Smooth muscle cell (in vitro differentiated cells): ENCODE measurements at regions not wholly inside any gene's neighbourhood (a gene's known extent, or its start where the extent isn't known, plus 50 kb on each side); places are given as distances from the start of the nearest gene placed in this dataset.

Experiments used
- DNase-seq: peaks from one replicate; lab custom pipeline; 2025; ENCODE audit not compliant: unreplicated experiment; lab: John Stamatoyannopoulos, UW
- H2AFZ ChIP-seq: fragments of 200-600 bp; sonication (generic); 2 replicates; pipeline ENCODE4 v1.6.0; 2016; ENCODE audit warnings: antibody characterized with exemption, low read depth, mild to moderate bottlenecking
- H3F3A ChIP-seq: fragments of 200-600 bp; sonication (generic); 2 replicates; pipeline ENCODE4 v1.6.0; 2017; ENCODE audit warnings: antibody characterized with exemption, low read depth
- H3K27ac ChIP-seq: fragments of 200-600 bp; sonication (generic); 2 replicates; pipeline ENCODE4 v1.5.1; 2016; ENCODE audit warnings: low read depth, mild to moderate bottlenecking
- H3K27me3 ChIP-seq: fragments of 200-600 bp; sonication (generic); 2 replicates; pipeline ENCODE4 v1.6.1; 2016; ENCODE audit warnings: low read depth, mild to moderate bottlenecking
- H3K36me3 ChIP-seq: fragments of 200-600 bp; sonication (generic); 2 replicates; pipeline ENCODE4 v1.5.1; 2016; ENCODE audit warnings: low read depth
- H3K4me1 ChIP-seq: fragments of 200-600 bp; sonication (generic); 2 replicates; pipeline ENCODE4 v1.5.1; 2016; ENCODE audit warnings: low read depth
- H3K4me2 ChIP-seq: fragments of 200-600 bp; sonication (generic); 2 replicates; pipeline ENCODE4 v1.6.0; 2016; ENCODE audit warnings: mild to moderate bottlenecking
- H3K4me3 ChIP-seq: fragments of 200-600 bp; sonication (generic); 2 replicates; pipeline ENCODE4 v1.5.1; 2016; ENCODE audit warnings: mild to moderate bottlenecking
- H3K79me2 ChIP-seq: fragments of 200-600 bp; sonication (generic); 2 replicates; pipeline ENCODE4 v1.6.0; 2016; ENCODE audit warnings: low read depth, mild to moderate bottlenecking
- H3K9ac ChIP-seq: fragments of 200-600 bp; sonication (generic); 2 replicates; pipeline ENCODE4 v1.6.0; 2016; ENCODE audit warnings: low read depth
- H3K9me3 ChIP-seq: fragments of 200-600 bp; sonication (generic); replicated peaks from 2 replicates; pipeline ENCODE4 v1.5.1; 2016; ENCODE audit warnings: low read depth
- H4K20me1 ChIP-seq: fragments of 200-600 bp; sonication (generic); 2 replicates; pipeline ENCODE4 v1.6.0; 2016; ENCODE audit warnings: low read depth
- WGBS: methylation state at CpG from one replicate; pipeline ENCODE4 v1.1.7; 2016; ENCODE audit warnings: low lambda C conversion rate; 5-methylcytosine and 5-hydroxymethylcytosine counted together
- TF ChIP-seq, protein P1 (sequence below): fragments of 200-600 bp; sonication (generic); IDR thresholded peaks from 2 replicates; pipeline ENCODE4 v1.5.1; 2017; ENCODE audit warnings: borderline replicate concordance, mild to moderate bottlenecking, antibody characterized with exemption; ENCODE audit not compliant: insufficient read depth, poor library complexity, severe bottlenecking

GRCh38 chr22:35482311-35482710 lies 58.3 kb upstream of the RASD2 start:
- TF ChIP-seq, protein P1, sequence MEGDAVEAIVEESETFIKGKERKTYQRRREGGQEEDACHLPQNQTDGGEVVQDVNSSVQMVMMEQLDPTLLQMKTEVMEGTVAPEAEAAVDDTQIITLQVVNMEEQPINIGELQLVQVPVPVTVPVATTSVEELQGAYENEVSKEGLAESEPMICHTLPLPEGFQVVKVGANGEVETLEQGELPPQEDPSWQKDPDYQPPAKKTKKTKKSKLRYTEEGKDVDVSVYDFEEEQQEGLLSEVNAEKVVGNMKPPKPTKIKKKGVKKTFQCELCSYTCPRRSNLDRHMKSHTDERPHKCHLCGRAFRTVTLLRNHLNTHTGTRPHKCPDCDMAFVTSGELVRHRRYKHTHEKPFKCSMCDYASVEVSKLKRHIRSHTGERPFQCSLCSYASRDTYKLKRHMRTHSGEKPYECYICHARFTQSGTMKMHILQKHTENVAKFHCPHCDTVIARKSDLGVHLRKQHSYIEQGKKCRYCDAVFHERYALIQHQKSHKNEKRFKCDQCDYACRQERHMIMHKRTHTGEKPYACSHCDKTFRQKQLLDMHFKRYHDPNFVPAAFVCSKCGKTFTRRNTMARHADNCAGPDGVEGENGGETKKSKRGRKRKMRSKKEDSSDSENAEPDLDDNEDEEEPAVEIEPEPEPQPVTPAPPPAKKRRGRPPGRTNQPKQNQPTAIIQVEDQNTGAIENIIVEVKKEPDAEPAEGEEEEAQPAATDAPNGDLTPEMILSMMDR, result no peak
- no peak for DNase-seq
- 98% methylated on average over 5 of the region's 5 CpGs for WGBS

GRCh38 chr22:35482974-35483373 lies 57.7 kb upstream of the RASD2 start:
- no peaks in the 10 kb centered on the region for H3K9me3 ChIP-seq
- DNase-seq, result no peak
- no peaks in the 10 kb centered on the region for H3K36me3 ChIP-seq
- H4K20me1 ChIP-seq, result no peaks in the 10 kb centered on the region
- no peak overlapping the region for H2AFZ ChIP-seq
- no peak overlapping the region for H3K9ac ChIP-seq
- no peaks in the 10 kb centered on the region for H3K27me3 ChIP-seq
- no peaks in the 10 kb centered on the region for H3F3A ChIP-seq
- H3K4me1 ChIP-seq, result no peaks in the 10 kb centered on the region
- H3K4me2 ChIP-seq, result no peak overlapping the region
- no peaks in the 10 kb centered on the region for H3K79me2 ChIP-seq
- TF ChIP-seq, protein P1, result no peak
- WGBS, result 91% methylated on average over 6 of the region's 6 CpGs
- no peak overlapping the region for H3K4me3 ChIP-seq
- no peak overlapping the region for H3K27ac ChIP-seq

More at GRCh38 chr22:35482311-35482710, 58.3 kb upstream of the RASD2 start:
- Histone ChIP-seq H3K36me3 (no peaks in the 10 kb centered on the region), H3F3A (no peaks in the 10 kb centered on the region), H2AFZ (no peak overlapping the region), H3K4me1 (no peaks in the 10 kb centered on the region), H3K4me3 (no peak overlapping the region), H3K9me3 (no peaks in the 10 kb centered on the region), H4K20me1 (no peaks in the 10 kb centered on the region), H3K27ac (no peak overlapping the region), H3K79me2 (no peaks in the 10 kb centered on the region), H3K4me2 (no peak overlapping the region), H3K27me3 (no peaks in the 10 kb centered on the region), H3K9ac (no peak overlapping the region)

- no peak overlapping the region for H3K4me2 ChIP-seq
- H3K79me2 ChIP-seq, result no peaks in the 10 kb centered on the region
- H3K4me3 ChIP-seq, result no peak overlapping the region
- H3K9me3 ChIP-seq, result no peaks in the 10 kb centered on the region
- H3K4me1 ChIP-seq, result no peaks in the 10 kb centered on the region
- H2AFZ ChIP-seq, result no peak overlapping the region
- H3K36me3 ChIP-seq, result no peaks in the 10 kb centered on the region
- no peaks in the 10 kb centered on the region for H3F3A ChIP-seq
- no peak overlapping the region for H3K9ac ChIP-seq
- no peak for DNase-seq
- H3K27me3 ChIP-seq, result no peaks in the 10 kb centered on the region
- no peak overlapping the region for H3K27ac ChIP-seq
- H4K20me1 ChIP-seq, result no peaks in the 10 kb centered on the region
- TF ChIP-seq, protein P1, result no peak
- WGBS, result 72% methylated on average over 3 of the region's 3 CpGs
Observed at GRCh38 chr22:35483730-35484129, 56.9 kb upstream of the RASD2 start.
